ENCODE measurements at regions not wholly inside any gene's neighbourhood (a gene's known extent, or its start where the extent isn't known, plus 50 kb on each side); places are given as distances from the start of the nearest gene placed in this dataset.
"Not testable (repeated sequence)": the region's sequence is repeated elsewhere in the genome, so short reads cannot be mapped to it uniquely, and the experiment has no call there.

GRCh38 chr21:15932726-15933125 is 202.9 kb downstream of the USP25 start:
- intact Hi-C loops (cut with micrococcal nuclease): no loop called here
- no peak overlapping the region for H3K4me3 Mint-ChIP-seq
- no peak for DNase-seq (ENCODE audit: low spot score)
- H3K36me3 Mint-ChIP-seq (ENCODE audit: low read depth): no peaks in the 10 kb centered on the region
- H3K4me1 Mint-ChIP-seq (ENCODE audit: low read depth): no peaks in the 10 kb centered on the region
- H3K27me3 Mint-ChIP-seq (ENCODE audit: insufficient read depth): no peaks in the 10 kb centered on the region
- H3K27ac Mint-ChIP-seq: no peak overlapping the region
- H3K9me3 Mint-ChIP-seq: no peaks in the 10 kb centered on the region

GRCh38 chr21:15935530-15935929 is 205.7 kb downstream of the USP25 start:
- no peaks in the 10 kb centered on the region for H3K9me3 Mint-ChIP-seq
- intact Hi-C loops (cut with micrococcal nuclease): no loop called here
- no peak for DNase-seq (ENCODE audit: low spot score)
- no peak overlapping the region for H3K27ac Mint-ChIP-seq
- no peaks in the 10 kb centered on the region for H3K36me3 Mint-ChIP-seq (ENCODE audit: low read depth)
- H3K4me1 Mint-ChIP-seq (ENCODE audit: low read depth): no peaks in the 10 kb centered on the region
- H3K4me3 Mint-ChIP-seq: no peak overlapping the region
- no peaks in the 10 kb centered on the region for H3K27me3 Mint-ChIP-seq (ENCODE audit: insufficient read depth)

GRCh38 chr21:15943009-15943666 is 213.4 kb downstream of the USP25 start:
- intact Hi-C loops (cut with micrococcal nuclease): no loop called here
- Mint-ChIP-seq H3K4me1 (ENCODE audit: low read depth) (no peaks in the 10 kb centered on the region), H3K9me3 (no peaks in the 10 kb centered on the region), H3K27ac (no peak overlapping the region), H3K4me3 (no peak overlapping the region), H3K36me3 (ENCODE audit: low read depth) (no peaks in the 10 kb centered on the region), H3K27me3 (ENCODE audit: insufficient read depth) (no peaks in the 10 kb centered on the region)
- DNase-seq (ENCODE audit: low spot score): no peak

- no peak for DNase-seq (ENCODE audit: low spot score)
- Mint-ChIP-seq H3K4me1 (ENCODE audit: low read depth) (no peaks in the 10 kb centered on the region), H3K27me3 (ENCODE audit: insufficient read depth) (peaks cover 1% of the 10 kb centered on the region), H3K9me3 (peaks cover 8% of the 10 kb centered on the region), H3K27ac (no peak overlapping the region), H3K36me3 (ENCODE audit: low read depth) (no peaks in the 10 kb centered on the region), H3K4me3 (no peak overlapping the region)
- intact Hi-C loops (cut with micrococcal nuclease): no loop called here
Observed at GRCh38 chr21:15947677-15948076, 217.9 kb downstream of the USP25 start.

- Mint-ChIP-seq H3K9me3 (peaks cover 29% of the 10 kb centered on the region), H3K36me3 (ENCODE audit: low read depth) (no peaks in the 10 kb centered on the region), H3K27ac (no peak overlapping the region), H3K4me3 (no peak overlapping the region), H3K4me1 (ENCODE audit: low read depth) (no peaks in the 10 kb centered on the region), H3K27me3 (ENCODE audit: insufficient read depth) (peaks cover 1% of the 10 kb centered on the region)
- intact Hi-C loops (cut with micrococcal nuclease): no loop called here
- DNase-seq (ENCODE audit: low spot score): no peak
Observed at GRCh38 chr21:15953551-15954116, 223.9 kb downstream of the USP25 start.

- Mint-ChIP-seq H3K4me3 (no peak overlapping the region), H3K9me3 (no peaks in the 10 kb centered on the region)
- intact Hi-C loops (cut with micrococcal nuclease): no loop called here
Observed at GRCh38 chr21:15964236-15964855, 234.6 kb downstream of the USP25 start.

DNA sequence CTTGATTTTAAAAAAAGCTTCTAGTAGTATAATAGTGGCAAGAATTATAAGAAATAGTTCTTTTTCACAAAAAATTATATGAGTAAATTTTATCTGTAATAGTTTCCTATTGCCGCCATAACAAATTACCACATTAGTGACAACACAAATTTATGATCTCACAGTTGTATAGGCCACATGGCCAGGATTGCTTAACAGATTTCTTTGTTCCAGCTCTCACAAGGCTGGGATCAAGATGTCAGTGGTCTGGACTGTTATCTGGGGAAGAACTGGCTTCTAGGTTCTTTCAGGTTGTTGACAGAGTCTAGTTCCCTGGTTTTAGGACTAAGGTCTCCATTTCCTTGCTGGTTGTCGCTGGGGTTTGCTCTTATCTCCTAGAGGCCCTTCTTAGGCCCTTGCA is 236.4 kb downstream of the USP25 start:
- no peaks in the 10 kb centered on the region for H3K4me1 Mint-ChIP-seq (ENCODE audit: low read depth)
- intact Hi-C loops (cut with micrococcal nuclease): no loop called here
- DNase-seq (ENCODE audit: low spot score): no peak
- H3K36me3 Mint-ChIP-seq (ENCODE audit: low read depth): no peaks in the 10 kb centered on the region
- H3K9me3 Mint-ChIP-seq: no peaks in the 10 kb centered on the region
- no peaks in the 10 kb centered on the region for H3K27me3 Mint-ChIP-seq (ENCODE audit: insufficient read depth)
- H3K4me3 Mint-ChIP-seq: no peak overlapping the region
- H3K27ac Mint-ChIP-seq: no peak overlapping the region

More at GRCh38 chr21:15964236-15964855, 234.6 kb downstream of the USP25 start:
- Mint-ChIP-seq H3K4me1 (ENCODE audit: low read depth) (no peaks in the 10 kb centered on the region), H3K27me3 (ENCODE audit: insufficient read depth) (no peaks in the 10 kb centered on the region), H3K27ac (no peak overlapping the region), H3K36me3 (ENCODE audit: low read depth) (no peaks in the 10 kb centered on the region)
- no peak for DNase-seq (ENCODE audit: low spot score)

DNA sequence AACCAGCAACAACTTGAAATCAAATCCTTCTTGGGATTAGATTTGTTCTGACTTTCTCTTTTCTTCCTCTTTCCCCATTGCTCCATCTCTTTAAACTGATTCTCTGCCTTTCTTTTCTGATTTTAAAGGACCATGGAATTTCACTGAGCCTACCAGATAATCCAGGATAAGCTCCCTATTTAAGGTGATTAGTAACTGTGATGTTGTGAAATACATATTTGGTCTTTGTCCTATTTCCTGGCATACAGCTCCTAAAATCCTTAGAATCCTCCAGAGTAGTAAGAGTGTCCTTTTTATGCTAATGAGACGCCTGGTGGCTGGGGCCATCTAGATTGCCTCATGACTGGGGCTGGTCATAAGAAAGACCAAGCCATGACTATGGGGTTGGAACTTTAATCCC is 236.9 kb downstream of the USP25 start:
- no peak for DNase-seq (ENCODE audit: low spot score)
- Mint-ChIP-seq H3K36me3 (ENCODE audit: low read depth) (no peaks in the 10 kb centered on the region), H3K27me3 (ENCODE audit: insufficient read depth) (peaks cover 2% of the 10 kb centered on the region), H3K4me3 (no peak overlapping the region), H3K4me1 (ENCODE audit: low read depth) (no peaks in the 10 kb centered on the region), H3K27ac (no peak overlapping the region), H3K9me3 (no peaks in the 10 kb centered on the region)
- intact Hi-C loops (cut with micrococcal nuclease): no loop called here

DNA sequence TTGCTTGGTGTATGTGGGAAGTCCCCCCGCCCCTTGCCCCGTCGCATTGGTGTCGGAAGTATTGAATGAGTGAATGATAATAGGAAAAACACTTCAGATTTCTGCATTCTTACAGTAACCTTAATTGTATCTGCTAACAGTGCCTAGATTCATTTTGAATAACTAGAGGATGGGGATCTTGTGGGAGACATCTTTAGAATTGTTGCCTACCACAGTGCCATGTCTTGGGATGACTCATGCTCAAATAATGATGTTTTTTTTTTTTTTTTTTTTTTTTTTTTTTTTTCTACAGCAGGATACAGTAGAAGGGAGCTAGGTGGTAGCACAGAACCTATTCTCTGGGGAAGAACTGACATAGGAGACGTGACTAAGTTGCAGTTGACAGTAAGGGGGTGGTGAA is 237.9 kb downstream of the USP25 start:
- no peak for DNase-seq (ENCODE audit: low spot score)
- Mint-ChIP-seq H3K4me1 (ENCODE audit: low read depth) (no peaks in the 10 kb centered on the region), H3K36me3 (ENCODE audit: low read depth) (no peaks in the 10 kb centered on the region), H3K4me3 (no peak overlapping the region), H3K27ac (no peak overlapping the region), H3K9me3 (no peaks in the 10 kb centered on the region), H3K27me3 (ENCODE audit: insufficient read depth) (peaks cover 2% of the 10 kb centered on the region)
- intact Hi-C loops (cut with micrococcal nuclease): no loop called here

- Mint-ChIP-seq H3K27ac (no peak overlapping the region), H3K4me3 (no peak overlapping the region), H3K36me3 (ENCODE audit: low read depth) (no peaks in the 10 kb centered on the region), H3K4me1 (ENCODE audit: low read depth) (no peaks in the 10 kb centered on the region), H3K27me3 (ENCODE audit: insufficient read depth) (peaks cover 2% of the 10 kb centered on the region), H3K9me3 (no peaks in the 10 kb centered on the region)
- intact Hi-C loops (cut with micrococcal nuclease): no loop called here
- DNase-seq (ENCODE audit: low spot score): no peak
Observed at GRCh38 chr21:15968776-15969310, 239.1 kb downstream of the USP25 start.

DNA sequence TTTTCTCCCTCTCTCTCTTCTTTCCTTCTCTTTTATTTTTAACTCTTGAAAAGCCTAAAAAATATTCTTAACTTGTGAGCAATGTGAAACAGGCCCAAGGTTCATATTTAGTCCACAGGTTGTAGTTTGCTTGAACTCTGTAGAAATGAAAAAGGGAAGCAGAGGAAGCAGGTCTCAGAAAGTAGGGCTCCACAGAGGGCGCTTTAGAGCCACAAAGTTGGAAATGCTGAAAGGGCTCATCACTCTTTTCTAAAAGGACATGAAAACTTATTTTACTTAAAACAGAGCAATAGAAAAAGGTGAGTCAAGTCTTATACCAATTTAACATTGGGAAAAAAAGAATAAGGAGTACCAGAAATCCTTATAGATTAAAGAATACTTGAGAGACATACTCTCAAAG is 247.0 kb downstream of the USP25 start:
- no peak for DNase-seq (ENCODE audit: low spot score)
- H3K36me3 Mint-ChIP-seq (ENCODE audit: low read depth): no peaks in the 10 kb centered on the region
- intact Hi-C loops (cut with micrococcal nuclease): no loop called here
- no peaks in the 10 kb centered on the region for H3K4me1 Mint-ChIP-seq (ENCODE audit: low read depth)
- no peak overlapping the region for H3K4me3 Mint-ChIP-seq
- H3K27ac Mint-ChIP-seq: no peak overlapping the region
- H3K27me3 Mint-ChIP-seq (ENCODE audit: insufficient read depth): no peaks in the 10 kb centered on the region
- H3K9me3 Mint-ChIP-seq: no peaks in the 10 kb centered on the region

- Mint-ChIP-seq H3K9me3 (no peaks in the 10 kb centered on the region), H3K4me3 (no peak overlapping the region), H3K27ac (no peak overlapping the region), H3K4me1 (ENCODE audit: low read depth) (no peaks in the 10 kb centered on the region), H3K27me3 (ENCODE audit: insufficient read depth) (no peaks in the 10 kb centered on the region), H3K36me3 (ENCODE audit: low read depth) (no peaks in the 10 kb centered on the region)
- DNase-seq (ENCODE audit: low spot score): no peak
- intact Hi-C loops (cut with micrococcal nuclease): no loop called here
Observed at GRCh38 chr21:15978215-15978738, 248.5 kb downstream of the USP25 start.

- intact Hi-C loops (cut with micrococcal nuclease); H3K4me1 Mint-ChIP-seq (ENCODE audit: low read depth); H3K27ac Mint-ChIP-seq; H3K9me3 Mint-ChIP-seq; H3K27me3 Mint-ChIP-seq (ENCODE audit: insufficient read depth); DNase-seq (ENCODE audit: low spot score); H3K36me3 Mint-ChIP-seq (ENCODE audit: low read depth); H3K4me3 Mint-ChIP-seq: not testable (repeated sequence)
Observed at GRCh38 chr21:15979493-15979892, 249.7 kb downstream of the USP25 start.

Measured in activated T-helper 1 cell treated with anti-CD3 and anti-CD28 coated beads, Interleukin-12 subunit alpha, Interleukin-12 subunit beta, Interleukin-2, Interleukin-4 antibody, amounts not matched to agents 30 ng/mL and 10 ng/mL and 1 ng/mL, durations not matched to agents 14 hours and 24 hours and 36 hours (primary cell).